LNCAP (cell line): ENCODE measurements at regions not wholly inside any gene's neighbourhood (a gene's known extent, or its start where the extent isn't known, plus 50 kb on each side); places are given as distances from the start of the nearest gene placed in this dataset.

Source experiments
- CTCF ChIP-seq: fragments of 450-650 bp; IDR thresholded peaks from 2 replicates; pipeline ENCODE4 v1.5.1; 2017; ENCODE audit warnings: mild to moderate bottlenecking

GRCh38 chr6:170035044-170035443 lies 255.8 kb downstream of the DLL1 start:
- no peak for TF ChIP-seq CTCF

- no peak for TF ChIP-seq CTCF
These were observed 256.6 kb downstream of the DLL1 start for GRCh38 chr6:170034294-170034693.

GRCh38 chr6:170033666-170034065 lies 257.2 kb downstream of the DLL1 start:
- TF ChIP-seq CTCF = no peak

- no peak for TF ChIP-seq CTCF
These were observed 258.1 kb downstream of the DLL1 start for GRCh38 chr6:170032706-170033309.

GRCh38 chr6:170032197-170032596 lies 258.7 kb downstream of the DLL1 start:
- TF ChIP-seq CTCF = no peak

GRCh38 chr6:170031684-170032121 lies 259.2 kb downstream of the DLL1 start:
- TF ChIP-seq CTCF = no peak

GRCh38 chr6:170030821-170031471 lies 259.9 kb downstream of the DLL1 start:
- TF ChIP-seq CTCF = no peak
